ENCODE measurements at regions not wholly inside any gene's neighbourhood (a gene's known extent, or its start where the extent isn't known, plus 50 kb on each side); places are given as distances from the start of the nearest gene placed in this dataset.
A peak's percentile ranks its signal among the peaks of the same experiment; 100 is the strongest.

DNA sequence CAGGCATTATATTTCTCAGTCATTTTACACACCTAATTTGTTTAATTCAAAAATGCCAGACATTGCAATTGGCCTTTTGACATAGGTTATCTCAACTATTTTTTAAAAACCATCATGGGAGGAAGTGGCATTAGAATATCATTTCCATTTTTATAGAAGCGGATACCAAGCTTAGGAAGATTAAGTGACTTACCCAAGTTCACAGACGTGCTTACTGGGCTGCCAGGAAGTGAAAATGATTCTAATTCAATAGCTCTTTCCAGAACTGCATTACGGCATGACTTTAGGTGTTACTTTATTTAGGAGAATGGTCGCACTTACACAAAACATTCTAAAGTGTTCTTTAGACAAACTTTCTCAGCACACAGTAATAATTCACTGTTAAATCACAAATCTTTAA lies 231.9 kb downstream of the KLF12 start:
- Histone ChIP-seq H2AFZ (ENCODE audit: low read length) (no peak overlapping the region), H3K9me2 (ENCODE audit: insufficient read depth, low read length) (no peaks in the 10 kb centered on the region; the same call in 1 of the 2 replicates), H3K9me3 (ENCODE audit: low read length) (no peaks in the 10 kb centered on the region), H3K36me3 (ENCODE audit: insufficient read depth, low read length) (0 out of 2 replicates have a peak, but pooled peaks cover 4% of the 10 kb centered on the region), H3K79me2 (ENCODE audit: insufficient read depth, low read depth, low read length) (no peaks in the 10 kb centered on the region), H4K20me1 (ENCODE audit: insufficient read depth, low read length) (no peaks in the 10 kb centered on the region), H3K4me1 (ENCODE audit: insufficient read depth, low read length, poor library complexity, severe bottlenecking) (peaks cover 23% of the 10 kb centered on the region), H3K4me3 (ENCODE audit: low read depth, low read length, poor library complexity, severe bottlenecking) (no peak overlapping the region), H3K4me2 (ENCODE audit: low read length) (peak overlapping the region; percentile 6; the same call in 1 of the 2 replicates), H3K27ac (ENCODE audit: low read depth, low read length, poor library complexity, severe bottlenecking) (no peak overlapping the region)
- BruUV-seq (replicated peaks) = no TSS peak
- ChIA-PET POLR2A (interaction anchor here (0.6 to 1.4 kb wide), 6 partner anchors 9 to 1304 kb away, joined by 3 to 8 read pairs (median 4); no protein-coding TSS in a partner anchor), CTCF (ENCODE audit: unreplicated experiment) (no interaction called here)
- intact Hi-C loops (cut with micrococcal nuclease; ENCODE audit: unreplicated experiment) = no loop called here
- TF ChIP-seq, protein P1, sequence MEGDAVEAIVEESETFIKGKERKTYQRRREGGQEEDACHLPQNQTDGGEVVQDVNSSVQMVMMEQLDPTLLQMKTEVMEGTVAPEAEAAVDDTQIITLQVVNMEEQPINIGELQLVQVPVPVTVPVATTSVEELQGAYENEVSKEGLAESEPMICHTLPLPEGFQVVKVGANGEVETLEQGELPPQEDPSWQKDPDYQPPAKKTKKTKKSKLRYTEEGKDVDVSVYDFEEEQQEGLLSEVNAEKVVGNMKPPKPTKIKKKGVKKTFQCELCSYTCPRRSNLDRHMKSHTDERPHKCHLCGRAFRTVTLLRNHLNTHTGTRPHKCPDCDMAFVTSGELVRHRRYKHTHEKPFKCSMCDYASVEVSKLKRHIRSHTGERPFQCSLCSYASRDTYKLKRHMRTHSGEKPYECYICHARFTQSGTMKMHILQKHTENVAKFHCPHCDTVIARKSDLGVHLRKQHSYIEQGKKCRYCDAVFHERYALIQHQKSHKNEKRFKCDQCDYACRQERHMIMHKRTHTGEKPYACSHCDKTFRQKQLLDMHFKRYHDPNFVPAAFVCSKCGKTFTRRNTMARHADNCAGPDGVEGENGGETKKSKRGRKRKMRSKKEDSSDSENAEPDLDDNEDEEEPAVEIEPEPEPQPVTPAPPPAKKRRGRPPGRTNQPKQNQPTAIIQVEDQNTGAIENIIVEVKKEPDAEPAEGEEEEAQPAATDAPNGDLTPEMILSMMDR (conservative IDR thresholded peaks at IDR 0.05; ENCODE audit: low read length) = no peak
- no peak for TF ChIP-seq EZH2phosphoT487 (IDR thresholded peaks at IDR 0.05; ENCODE audit: borderline replicate concordance, low read depth, low read length)
- DNase-seq (ENCODE audit: low spot score) = no peak

DNA sequence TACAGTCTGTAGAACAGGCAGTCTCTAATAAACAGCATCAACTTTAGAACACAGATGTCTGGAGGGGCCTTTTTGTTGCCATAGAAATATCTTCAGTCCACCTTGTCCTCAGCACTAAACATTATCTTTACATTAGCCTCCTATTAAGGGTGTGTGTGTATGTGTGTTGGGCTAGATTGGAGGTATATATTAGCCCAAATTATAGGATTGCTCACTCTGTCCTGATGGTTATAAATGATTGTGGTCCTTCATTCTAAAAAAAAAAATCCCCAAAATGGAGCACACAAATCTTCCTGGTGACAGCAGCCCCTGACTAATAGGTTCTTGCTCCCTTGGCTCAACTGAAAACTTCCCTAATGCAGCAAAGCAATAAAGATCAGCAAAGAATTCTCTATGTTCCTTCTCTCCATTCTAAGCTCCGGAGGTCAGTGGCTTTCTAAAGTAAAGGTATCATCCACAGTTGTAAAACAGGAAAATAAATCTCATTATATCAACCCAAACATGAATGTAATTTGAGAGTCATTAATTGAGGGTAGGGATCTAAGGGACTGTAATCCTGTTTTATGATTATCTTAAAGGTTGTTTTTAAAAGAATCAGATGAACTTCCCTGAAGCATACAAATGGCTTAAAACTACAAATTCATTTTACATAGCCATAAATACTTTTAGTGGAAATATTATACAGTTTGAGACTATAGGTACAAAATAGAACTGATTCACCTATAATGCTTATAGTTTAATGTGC lies 232.7 kb downstream of the KLF12 start:
- Histone ChIP-seq H3K36me3 (ENCODE audit: insufficient read depth, low read length) (0 out of 2 replicates have a peak, but pooled peaks cover 4% of the 10 kb centered on the region), H4K20me1 (ENCODE audit: insufficient read depth, low read length) (no peaks in the 10 kb centered on the region), H3K9me3 (ENCODE audit: low read length) (no peaks in the 10 kb centered on the region), H3K4me2 (ENCODE audit: low read length) (no peak overlapping the region), H3K4me1 (ENCODE audit: insufficient read depth, low read length, poor library complexity, severe bottlenecking) (peaks cover 23% of the 10 kb centered on the region), H3K79me2 (ENCODE audit: insufficient read depth, low read depth, low read length) (no peaks in the 10 kb centered on the region), H3K9me2 (ENCODE audit: insufficient read depth, low read length) (no peaks in the 10 kb centered on the region; the same call in 1 of the 2 replicates), H3K27ac (ENCODE audit: low read depth, low read length, poor library complexity, severe bottlenecking) (no peak overlapping the region), H3K4me3 (ENCODE audit: low read depth, low read length, poor library complexity, severe bottlenecking) (no peak overlapping the region), H2AFZ (ENCODE audit: low read length) (no peak overlapping the region)
- BruUV-seq (replicated peaks) = no TSS peak
- intact Hi-C loops (cut with micrococcal nuclease; ENCODE audit: unreplicated experiment) = no loop called here
- TF ChIP-seq, protein P1 (conservative IDR thresholded peaks at IDR 0.05; ENCODE audit: low read length) = no peak
- no peak for TF ChIP-seq EZH2phosphoT487 (IDR thresholded peaks at IDR 0.05; ENCODE audit: borderline replicate concordance, low read depth, low read length)
- ChIA-PET POLR2A (interaction anchor here (0.6 to 1.4 kb wide), 6 partner anchors 9 to 1305 kb away, joined by 3 to 8 read pairs (median 4); no protein-coding TSS in a partner anchor), CTCF (ENCODE audit: unreplicated experiment) (no interaction called here)
- DNase-seq (ENCODE audit: low spot score) = no peak

DNA sequence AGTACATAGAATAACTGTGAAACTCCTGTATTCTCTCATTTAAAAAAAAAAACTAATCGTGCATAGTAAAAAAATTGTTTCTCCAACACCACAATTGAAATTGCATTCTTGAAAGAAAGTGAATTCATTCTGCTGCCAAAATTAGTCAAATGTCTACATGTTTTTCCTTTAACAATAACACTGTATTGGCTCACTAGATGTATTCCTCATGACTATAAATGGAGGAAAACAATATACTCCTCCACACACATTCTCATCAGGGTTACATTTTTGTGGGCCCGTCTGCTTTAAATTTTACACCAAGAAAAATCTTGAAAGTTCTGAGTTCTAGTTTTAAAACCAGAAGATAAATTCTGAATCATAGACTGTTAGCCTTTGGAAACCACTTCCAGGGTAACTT lies 233.6 kb downstream of the KLF12 start:
- intact Hi-C loops (cut with micrococcal nuclease; ENCODE audit: unreplicated experiment) = no loop called here
- Histone ChIP-seq H3K4me2 (ENCODE audit: low read length) (no peak overlapping the region), H3K36me3 (ENCODE audit: insufficient read depth, low read length) (0 out of 2 replicates have a peak, but pooled peaks cover 4% of the 10 kb centered on the region), H3K79me2 (ENCODE audit: insufficient read depth, low read depth, low read length) (no peaks in the 10 kb centered on the region), H3K9me3 (ENCODE audit: low read length) (no peaks in the 10 kb centered on the region), H3K4me3 (ENCODE audit: low read depth, low read length, poor library complexity, severe bottlenecking) (no peak overlapping the region), H3K9me2 (ENCODE audit: insufficient read depth, low read length) (no peaks in the 10 kb centered on the region), H2AFZ (ENCODE audit: low read length) (no peak overlapping the region), H4K20me1 (ENCODE audit: insufficient read depth, low read length) (no peaks in the 10 kb centered on the region), H3K4me1 (ENCODE audit: insufficient read depth, low read length, poor library complexity, severe bottlenecking) (peaks cover 23% of the 10 kb centered on the region), H3K27ac (ENCODE audit: low read depth, low read length, poor library complexity, severe bottlenecking) (no peak overlapping the region)
- TF ChIP-seq, protein P1 (conservative IDR thresholded peaks at IDR 0.05; ENCODE audit: low read length) = no peak
- TF ChIP-seq EZH2phosphoT487 (IDR thresholded peaks at IDR 0.05; ENCODE audit: borderline replicate concordance, low read depth, low read length) = no peak
- CTCF ChIA-PET (ENCODE audit: unreplicated experiment) = no interaction called here
- BruUV-seq (replicated peaks) = no TSS peak
- POLR2A ChIA-PET = no interaction called here
- no peak for DNase-seq (ENCODE audit: low spot score)
